GM21515 (cell line): ENCODE measurements at regions not wholly inside any gene's neighbourhood (a gene's known extent, or its start where the extent isn't known, plus 50 kb on each side); places are given as distances from the start of the nearest gene placed in this dataset.

Source experiments
- ATAC-seq: cut with Tn5 transposase; IDR thresholded peaks from one replicate; pipeline ENCODE4 v1.9.1; 2021; ENCODE audit not compliant: unreplicated experiment

DNA sequence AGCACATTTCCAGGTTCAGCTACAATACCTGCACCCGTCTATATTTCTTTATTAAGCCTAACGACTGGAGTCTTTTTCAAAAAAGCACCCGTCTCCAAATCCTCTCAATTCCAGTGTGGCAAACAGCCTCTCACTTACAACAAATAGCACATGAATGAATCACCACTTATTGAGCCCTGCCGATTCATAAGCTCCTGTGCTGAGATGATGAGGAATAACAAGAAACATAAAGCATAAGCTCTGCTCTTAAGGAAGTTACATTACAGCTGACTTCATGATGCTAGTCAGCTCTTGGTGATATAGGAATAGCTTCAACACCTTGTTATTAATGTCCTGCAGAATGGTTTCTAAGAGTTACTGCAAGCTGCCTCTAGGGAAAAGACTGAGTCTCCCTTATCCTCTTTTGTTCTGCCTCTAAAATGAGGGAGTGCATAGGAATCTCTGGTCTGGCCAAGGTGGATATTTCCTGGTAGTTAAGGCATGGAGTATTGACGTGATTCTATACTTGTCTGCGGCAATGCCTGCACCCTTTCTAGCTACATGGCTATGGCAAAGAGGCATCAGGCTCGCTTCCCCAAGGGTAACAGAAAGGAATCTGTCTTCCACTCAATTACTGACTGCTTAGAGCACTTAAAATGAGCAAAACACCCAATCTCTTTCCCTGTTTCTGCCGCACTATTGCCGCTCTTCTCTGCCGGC lies 195.7 kb downstream of the KLF12 start:
- ATAC-seq = no peak

DNA sequence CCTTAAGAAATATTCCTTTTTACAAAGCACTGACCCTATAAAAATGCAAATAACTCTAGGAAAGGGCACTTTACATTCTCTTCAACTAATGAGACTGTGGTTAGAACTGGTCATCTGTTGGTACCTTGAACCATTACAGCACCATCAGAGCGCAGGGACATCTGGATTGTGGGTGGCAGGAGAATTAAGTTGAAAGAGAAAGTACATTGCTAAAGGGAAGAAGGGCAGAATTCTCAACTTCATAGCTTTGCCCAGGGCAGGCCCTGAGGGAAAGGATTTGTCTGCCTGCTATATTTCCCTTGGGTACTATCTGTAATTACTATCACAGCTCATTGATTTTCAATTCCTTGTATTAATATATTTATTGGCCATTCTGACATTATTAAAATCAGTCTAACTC lies 196.8 kb downstream of the KLF12 start:
- no peak for ATAC-seq

DNA sequence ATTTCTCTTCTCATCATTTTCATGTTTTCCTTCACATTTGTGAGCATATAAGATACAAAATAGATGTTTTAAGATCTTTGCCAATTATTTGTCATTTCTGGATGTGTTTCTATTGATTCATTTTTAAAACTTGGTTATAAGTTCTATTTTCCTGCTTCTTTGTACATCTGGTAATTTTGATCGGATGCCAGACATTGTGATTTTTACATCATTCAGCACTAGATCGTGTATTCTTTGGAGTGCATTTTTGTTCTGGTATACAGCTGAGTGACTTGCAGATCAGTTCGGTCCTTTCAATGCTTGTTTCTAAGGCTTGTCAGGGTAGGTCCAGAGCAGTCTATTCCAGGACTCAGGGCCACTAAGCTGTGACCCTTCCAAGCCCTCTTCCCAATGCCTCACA lies 198.2 kb downstream of the KLF12 start:
- ATAC-seq = no peak

DNA sequence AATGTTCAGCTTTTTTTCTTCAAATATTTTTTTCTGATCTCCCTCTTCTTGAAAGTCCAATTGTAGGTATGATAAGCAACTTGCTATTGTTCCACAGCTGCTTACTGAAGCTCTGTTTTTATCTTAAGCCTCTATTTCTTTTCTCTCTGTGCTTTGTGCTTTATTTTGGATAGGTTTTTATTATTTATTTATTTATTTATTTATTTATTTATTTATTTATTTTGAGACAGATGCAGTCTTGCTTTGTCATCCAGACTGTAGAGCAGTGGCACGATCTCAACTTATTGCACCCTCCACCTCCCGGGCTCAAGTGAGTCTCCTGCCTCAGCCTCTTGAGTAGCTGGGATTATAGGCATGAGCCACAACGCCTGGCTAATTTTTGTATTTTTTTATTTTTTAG lies 199.4 kb downstream of the KLF12 start:
- ATAC-seq = no peak

DNA sequence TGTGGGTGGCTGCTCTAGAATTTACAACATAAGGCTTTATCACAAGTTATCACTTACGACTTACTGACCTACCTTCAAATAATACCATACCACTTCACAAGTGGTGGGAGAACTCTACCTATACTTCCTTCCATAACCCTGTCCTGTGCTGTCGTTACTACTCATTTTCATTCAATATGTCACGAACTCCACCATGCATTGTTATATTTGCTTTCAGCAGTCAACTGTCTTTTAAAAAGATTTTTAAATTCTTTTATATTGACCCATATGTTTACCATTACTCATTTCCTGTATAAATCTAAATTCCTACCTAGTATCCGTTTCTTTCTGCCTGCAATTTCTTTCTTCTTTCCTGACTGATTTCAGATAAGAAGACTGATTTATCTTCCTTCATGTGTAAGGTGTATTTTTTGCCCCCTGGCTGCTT lies 200.0 kb downstream of the KLF12 start:
- ATAC-seq = no peak

DNA sequence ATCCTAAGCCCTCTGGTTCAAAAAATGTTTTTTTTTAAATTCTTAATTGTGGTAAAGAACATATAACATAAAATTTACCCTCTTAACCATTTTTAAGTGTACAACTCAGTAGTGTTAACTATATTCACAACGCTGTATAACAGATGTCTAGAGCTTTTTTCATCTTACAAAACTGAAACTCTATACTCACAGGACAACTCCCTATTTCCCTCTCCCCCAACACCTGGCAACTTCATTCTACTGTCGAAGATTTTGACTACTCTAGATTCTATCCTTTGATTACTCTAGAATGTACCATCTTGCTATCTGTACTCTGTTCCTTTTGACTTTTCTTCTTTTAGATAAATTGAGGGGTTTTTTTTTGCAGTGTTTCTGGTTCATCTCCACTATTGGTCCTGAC lies 200.4 kb downstream of the KLF12 start:
- ATAC-seq = no peak

DNA sequence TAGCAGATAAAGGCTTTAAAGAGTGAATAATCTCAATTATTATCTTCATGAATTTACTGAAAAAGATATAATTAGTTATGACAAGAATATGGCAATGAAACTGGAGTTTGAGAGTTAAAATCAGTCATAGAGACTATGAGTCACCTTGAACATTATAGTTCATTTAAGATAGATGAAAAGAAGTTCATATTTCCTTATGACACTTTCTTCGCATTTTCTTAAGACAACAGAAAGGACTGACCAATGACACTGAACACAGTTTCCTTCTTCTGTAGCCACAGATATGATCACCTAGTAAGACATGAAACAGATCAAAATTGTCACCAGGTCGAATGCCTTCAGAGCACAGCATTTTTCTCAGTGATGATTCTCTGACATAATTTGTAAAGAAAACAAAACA lies 202.1 kb downstream of the KLF12 start:
- ATAC-seq = no peak

DNA sequence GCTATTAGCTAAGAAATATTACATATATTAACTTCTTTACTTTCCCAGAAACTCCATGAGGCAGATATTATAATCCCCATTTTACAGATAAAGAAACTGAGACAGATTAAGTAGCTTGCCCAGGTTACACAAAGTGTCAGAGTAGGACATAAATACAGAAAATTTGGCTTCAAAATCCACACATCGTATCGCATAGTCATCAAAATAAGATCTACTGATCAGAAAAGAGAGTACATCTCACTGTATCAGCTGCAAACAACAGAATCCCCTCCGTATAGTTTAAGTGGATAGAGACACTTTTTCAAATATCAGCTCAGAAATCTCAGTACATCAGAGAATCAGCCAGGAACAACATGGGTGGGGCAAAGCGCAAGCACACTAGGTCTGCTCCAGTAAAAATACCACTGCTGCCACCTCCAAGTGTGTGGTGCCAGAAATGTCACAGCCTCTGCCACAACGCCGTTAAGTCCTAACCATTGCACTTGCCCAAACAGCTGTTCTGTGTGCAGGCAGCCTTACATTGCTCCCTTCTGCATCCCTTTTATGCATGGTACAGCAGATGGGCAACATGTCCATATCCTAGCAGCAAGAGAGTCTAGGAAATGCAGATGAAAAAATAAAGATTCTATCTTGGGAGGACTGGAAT lies 204.8 kb downstream of the KLF12 start:
- ATAC-seq = no peak

DNA sequence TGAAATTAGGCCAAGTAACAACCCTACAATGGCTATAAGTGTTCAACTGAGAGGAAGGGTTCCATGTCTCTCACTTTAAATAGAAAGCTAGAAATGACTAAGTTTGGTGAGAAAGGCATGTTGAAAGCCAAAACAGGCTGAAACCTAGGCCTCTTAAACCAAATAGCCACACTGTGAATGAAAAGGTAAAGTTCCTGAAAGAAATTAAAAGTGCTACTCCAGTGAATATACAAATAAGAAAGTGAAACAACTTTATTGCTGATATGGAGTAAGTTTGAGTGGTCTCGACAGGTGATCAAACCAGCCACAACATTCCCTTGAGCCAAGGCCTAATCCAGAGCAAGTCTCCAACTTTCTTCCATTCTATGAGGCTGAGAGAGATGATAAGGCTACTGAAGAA lies 209.6 kb downstream of the KLF12 start:
- ATAC-seq = peak; percentile 84

DNA sequence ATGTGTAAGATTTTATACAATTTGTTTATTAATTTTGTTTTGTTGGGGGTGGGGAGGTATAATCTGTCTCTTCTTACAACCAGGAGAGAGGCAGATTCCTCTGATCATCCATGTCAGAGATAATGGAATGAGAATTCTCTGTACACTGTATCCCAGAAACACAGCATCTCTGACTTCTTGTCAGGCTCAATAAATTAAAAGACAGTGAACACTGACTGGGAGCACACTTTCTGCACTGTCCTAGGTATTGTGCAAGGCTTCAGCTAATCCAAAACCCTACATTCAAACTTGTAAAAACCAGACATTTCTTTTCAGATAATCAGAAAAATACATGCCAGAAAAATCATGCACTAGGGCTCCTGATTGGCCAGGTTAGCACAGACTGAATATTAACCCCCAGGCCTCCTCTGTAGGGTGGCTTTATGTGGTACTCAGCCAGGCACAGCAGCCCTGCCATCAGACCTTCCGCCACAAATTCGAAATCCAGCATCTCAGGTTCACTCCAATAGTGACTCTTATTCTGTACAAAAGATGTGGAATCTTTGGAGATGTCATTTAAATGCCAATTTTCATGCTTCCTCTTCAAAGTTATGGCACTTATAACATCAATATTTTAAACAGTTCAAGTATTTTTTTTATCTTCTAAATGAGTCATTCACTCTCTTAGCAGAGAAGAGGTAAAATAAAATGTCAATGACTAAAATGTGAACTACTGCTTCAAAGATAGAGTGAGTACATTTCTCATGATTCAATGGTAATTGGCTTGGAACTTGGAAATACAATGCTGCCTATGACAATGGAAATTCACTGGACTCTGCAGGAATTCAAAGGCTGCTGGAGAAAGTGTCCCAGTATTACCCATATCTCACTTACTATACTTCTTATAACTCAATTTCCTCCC lies 211.5 kb downstream of the KLF12 start:
- no peak for ATAC-seq

DNA sequence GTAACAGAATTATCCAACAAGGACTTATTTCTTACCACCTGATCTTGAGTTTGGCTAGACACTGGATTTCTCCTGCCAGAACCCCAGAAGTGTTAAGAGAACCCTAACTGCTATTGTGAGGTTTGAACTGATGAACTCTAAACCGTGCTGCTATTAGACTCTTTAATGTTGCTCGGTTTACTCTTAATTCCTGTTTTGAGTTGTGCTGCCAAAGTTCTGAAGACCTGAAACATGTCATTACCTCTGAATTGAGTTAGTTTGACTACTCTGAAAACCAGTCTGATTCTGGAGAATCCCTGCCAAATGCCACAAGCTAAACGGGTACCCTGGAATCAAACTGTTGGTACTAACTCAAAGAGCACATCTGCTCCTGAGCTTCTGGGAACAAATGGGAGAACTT lies 215.5 kb downstream of the KLF12 start:
- no peak for ATAC-seq

DNA sequence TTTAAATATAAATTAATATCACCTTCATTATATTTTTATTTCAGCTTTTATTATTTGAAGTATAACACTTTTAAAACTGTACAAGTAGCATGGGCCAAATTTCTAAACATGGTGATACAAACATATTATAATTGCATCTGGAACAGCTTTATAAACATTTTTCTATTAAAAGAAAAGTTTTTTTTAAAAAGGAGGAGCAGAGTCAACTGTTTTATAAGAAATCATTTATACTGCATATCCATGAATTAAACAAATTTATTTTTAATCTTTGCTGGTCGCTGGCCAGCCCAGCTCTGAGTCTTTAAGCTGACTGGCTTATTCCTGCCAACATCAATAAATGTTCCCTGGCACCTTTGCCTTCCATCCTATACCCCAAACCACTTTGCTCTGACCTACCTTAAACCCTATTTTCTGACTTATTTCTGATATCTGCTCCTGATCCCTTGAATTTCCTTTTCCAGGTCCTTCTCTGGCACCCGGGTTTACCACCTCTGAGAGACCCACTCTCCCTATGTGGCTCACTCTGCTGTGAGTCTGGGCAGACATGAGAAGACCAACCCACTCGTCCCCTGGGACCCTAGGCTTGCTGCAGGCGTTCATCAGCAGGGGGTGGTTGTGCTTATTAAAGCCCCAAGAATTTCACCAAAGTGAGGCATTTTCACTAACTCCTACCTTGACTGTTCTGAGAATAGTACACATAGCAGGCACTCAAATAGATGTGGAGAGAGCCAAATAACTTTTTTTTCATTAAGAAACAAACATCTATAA lies 220.3 kb downstream of the KLF12 start:
- no peak for ATAC-seq

DNA sequence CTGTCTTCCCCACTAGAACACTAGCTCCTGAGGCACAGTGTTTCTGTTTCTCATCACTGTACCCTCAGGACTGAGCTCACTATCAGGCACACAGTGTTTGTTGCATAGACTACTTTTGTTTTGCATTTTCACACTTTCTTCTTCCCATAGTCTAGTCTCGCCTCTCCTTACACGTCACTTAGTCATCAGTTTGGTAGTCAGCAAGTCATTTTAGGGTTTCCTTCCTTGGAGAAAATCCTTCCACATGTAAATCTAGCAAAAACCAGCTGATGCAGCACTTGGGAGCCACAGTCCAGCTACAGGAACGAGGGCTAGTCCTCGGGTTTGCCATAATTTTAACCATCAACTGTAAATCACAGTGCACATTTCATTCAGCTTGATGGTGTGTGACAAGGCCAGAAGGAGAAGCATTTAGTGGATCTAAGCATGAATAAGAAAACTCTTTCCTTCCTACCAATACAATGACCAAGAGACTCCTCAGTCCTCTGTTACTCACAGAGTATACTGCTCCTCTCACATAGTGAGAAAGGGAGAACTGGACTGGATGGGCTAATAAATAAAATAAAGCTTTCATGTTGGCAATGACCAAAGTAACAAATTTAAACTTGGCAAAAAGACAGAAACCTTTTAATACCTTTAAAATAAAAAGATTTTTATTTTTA lies 221.0 kb downstream of the KLF12 start:
- ATAC-seq = peak; percentile 57

DNA sequence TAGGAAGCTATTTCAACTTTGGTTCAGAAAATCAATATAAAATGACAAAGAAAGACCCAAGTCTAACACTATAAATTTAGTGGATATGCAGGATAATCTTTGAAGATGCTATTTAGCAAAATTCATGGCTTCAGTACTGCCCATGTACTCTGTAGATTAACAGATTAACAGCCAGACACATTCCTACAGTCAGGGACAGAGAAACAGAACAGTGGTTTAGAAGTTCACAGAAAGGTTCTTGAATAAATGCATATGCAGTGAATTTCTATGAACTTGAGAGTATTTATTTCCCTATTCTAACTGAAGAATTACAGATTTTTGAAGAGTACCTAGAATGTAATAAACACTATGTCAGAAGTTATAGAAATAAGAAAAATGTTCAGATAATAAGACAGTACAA lies 222.8 kb downstream of the KLF12 start:
- ATAC-seq = no peak

DNA sequence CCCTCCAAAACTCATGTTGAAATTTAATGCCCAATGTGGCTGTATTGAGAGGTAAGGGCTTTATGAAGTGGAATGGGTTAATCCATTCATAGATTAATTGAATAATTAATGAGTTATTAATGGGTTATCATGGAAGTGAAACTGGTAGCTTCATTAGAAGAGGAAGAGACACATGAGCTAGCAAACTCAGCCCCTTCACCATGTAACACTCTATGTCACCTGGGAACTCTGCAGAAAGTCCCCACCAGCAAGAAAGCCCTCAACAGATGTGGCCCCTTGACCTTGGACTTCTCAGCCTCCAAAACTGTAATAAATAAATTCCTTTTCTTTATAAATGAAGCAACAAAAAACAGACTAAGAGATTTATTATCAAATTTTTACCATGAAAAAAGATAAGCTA lies 223.5 kb downstream of the KLF12 start:
- no peak for ATAC-seq

DNA sequence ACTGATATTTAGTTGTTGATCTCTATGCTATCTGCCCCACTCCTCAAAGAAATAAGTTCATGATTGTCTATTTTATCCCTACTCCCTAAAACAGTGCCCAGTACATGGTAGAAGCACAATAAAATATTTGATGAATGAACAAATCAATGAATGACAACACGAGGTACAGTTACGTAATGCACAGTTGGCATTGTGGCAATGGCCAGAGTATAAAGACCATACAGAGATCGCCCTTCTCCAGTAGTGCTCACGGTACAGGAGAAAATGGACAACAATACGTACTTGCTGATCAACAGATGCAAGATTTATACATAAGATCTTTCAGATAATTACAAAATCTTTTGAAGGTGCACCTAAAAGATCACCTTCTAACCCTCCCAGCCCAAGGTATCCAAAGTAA lies 225.4 kb downstream of the KLF12 start:
- ATAC-seq = no peak

DNA sequence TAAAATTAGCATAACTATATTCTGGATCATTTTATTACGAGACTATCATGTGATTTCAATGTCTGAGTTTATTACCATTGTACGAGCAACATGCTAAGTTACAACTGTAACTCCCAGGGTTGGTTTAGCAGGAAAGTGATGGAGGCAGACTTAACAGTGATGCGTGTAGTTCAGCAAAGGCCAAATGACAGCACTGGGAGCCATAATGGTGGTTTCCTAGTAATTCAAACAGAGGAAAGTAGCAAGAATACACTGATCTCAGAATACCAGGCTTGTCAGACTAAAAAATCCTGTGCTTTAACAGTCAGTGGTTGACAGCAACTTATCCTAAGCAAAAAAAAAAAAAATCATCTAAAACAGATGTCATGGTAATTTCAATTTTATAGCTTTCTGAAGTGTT lies 229.6 kb downstream of the KLF12 start:
- ATAC-seq = no peak

DNA sequence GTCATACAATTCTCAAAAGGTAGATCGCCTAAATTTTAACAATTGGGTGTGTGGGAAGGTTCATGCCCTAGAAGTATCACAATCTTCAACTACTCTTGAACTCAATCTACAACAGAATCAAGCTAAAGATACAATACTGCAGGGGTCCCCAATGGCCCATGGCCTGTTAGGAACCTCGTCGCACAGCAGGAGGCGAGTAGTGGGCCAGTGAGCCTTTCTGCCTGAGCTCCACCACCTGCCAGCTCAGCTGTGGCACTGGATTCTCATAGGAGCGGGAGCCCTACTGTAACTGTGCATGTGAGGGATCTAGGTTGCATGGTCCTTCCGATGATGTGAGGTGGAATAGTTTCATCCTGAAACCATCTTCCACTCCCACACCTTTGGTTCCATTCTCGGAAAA lies 230.6 kb downstream of the KLF12 start:
- ATAC-seq = no peak

DNA sequence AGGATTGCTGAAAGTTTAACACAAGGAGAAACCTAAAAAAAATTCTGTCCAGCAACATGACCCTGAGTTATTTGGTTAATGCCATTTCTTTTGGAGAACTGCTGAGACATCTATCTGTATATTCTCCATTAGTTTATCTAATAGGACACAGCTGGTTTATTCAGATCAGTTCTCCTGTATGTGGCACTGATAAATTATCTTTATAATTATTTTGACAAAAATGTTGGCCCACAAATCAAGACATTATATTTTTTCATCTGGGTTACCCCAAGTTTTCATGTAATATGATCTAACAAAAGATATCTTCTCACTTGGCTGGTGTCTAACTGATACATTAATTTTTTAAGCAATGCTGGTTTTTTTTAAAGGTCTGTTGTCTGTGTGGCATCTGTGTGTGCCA lies 231.4 kb downstream of the KLF12 start:
- ATAC-seq = no peak

DNA sequence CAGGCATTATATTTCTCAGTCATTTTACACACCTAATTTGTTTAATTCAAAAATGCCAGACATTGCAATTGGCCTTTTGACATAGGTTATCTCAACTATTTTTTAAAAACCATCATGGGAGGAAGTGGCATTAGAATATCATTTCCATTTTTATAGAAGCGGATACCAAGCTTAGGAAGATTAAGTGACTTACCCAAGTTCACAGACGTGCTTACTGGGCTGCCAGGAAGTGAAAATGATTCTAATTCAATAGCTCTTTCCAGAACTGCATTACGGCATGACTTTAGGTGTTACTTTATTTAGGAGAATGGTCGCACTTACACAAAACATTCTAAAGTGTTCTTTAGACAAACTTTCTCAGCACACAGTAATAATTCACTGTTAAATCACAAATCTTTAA lies 231.9 kb downstream of the KLF12 start:
- no peak for ATAC-seq
